H9 (cell line): ENCODE measurements at regions not wholly inside any gene's neighbourhood (a gene's known extent, or its start where the extent isn't known, plus 50 kb on each side); places are given as distances from the start of the nearest gene placed in this dataset.

Experiments
- DNase-seq: peaks from one replicate; pipeline ENCODE4 v3.0.0-alpha.2; 2017
- H2AFZ ChIP-seq: one replicate; pipeline ENCODE4 v1.6.1; 2013; ENCODE audit warnings: mild to moderate bottlenecking, low read length, control low read depth, moderate library complexity
- H2AK5ac ChIP-seq: 2 replicates; pipeline ENCODE4 v1.6.1; 2013; ENCODE audit warnings: low read length, control low read depth, mixed read lengths; ENCODE audit not compliant: insufficient read length
- H2BK120ac ChIP-seq: one replicate; pipeline ENCODE4 v1.6.1; 2013; ENCODE audit warnings: low read depth, mild to moderate bottlenecking, low read length, control low read depth, inconsistent platforms; ENCODE audit not compliant: poor library complexity, severe bottlenecking
- H2BK12ac ChIP-seq: 2 replicates; pipeline ENCODE4 v1.6.1; 2013; ENCODE audit warnings: low read length, control low read depth, mixed read lengths, low read depth; ENCODE audit not compliant: insufficient read length
- H2BK15ac ChIP-seq: 2 replicates; pipeline ENCODE4 v1.6.1; 2013; ENCODE audit warnings: low read depth, low read length, control low read depth
- H2BK20ac ChIP-seq: one replicate; pipeline ENCODE4 v1.6.1; 2013; ENCODE audit warnings: low read depth, mild to moderate bottlenecking, low read length, control low read depth, inconsistent platforms; ENCODE audit not compliant: poor library complexity, severe bottlenecking
- H2BK5ac ChIP-seq: 2 replicates; pipeline ENCODE4 v1.6.1; 2013; ENCODE audit warnings: low read length, control low read depth, mixed read lengths; ENCODE audit not compliant: insufficient read length
- H3K14ac ChIP-seq: 2 replicates; pipeline ENCODE4 v1.6.1; 2013; ENCODE audit warnings: low read length, control low read depth; ENCODE audit not compliant: insufficient read depth
- H3K18ac ChIP-seq: 2 replicates; pipeline ENCODE4 v1.6.1; 2013; ENCODE audit warnings: low read depth, mild to moderate bottlenecking, mixed read lengths, low read length, control low read depth; ENCODE audit not compliant: insufficient read length
- H3K23ac ChIP-seq: 2 replicates; pipeline ENCODE4 v1.6.1; 2013; ENCODE audit warnings: low read length, control low read depth, mixed read lengths, low read depth; ENCODE audit not compliant: insufficient read length
- H3K23me2 ChIP-seq: 2 replicates; pipeline ENCODE4 v1.6.1; 2013; ENCODE audit warnings: low read depth, mild to moderate bottlenecking, mixed read lengths, low read length, control low read depth; ENCODE audit not compliant: insufficient read length, poor library complexity, severe bottlenecking
- H3K27ac ChIP-seq: 2 replicates; pipeline ENCODE4 v1.5.1; 2013; ENCODE audit warnings: low read length, control low read depth, mixed read lengths, low read depth; ENCODE audit not compliant: insufficient read length
- H3K27me3 ChIP-seq: 2 replicates; pipeline ENCODE4 v1.6.1; 2013; ENCODE audit warnings: low read length, control low read depth, inconsistent platforms; ENCODE audit not compliant: insufficient read depth
- H3K4ac ChIP-seq: 2 replicates; pipeline ENCODE4 v1.6.1; 2013; ENCODE audit warnings: low read depth, mild to moderate bottlenecking, control low read depth, inconsistent platforms, low read length, moderate library complexity
- H3K4me1 ChIP-seq: 2 replicates; pipeline ENCODE4 v1.6.1; 2013; ENCODE audit warnings: low read length, control low read depth, inconsistent platforms; ENCODE audit not compliant: insufficient read depth
- H3K4me2 ChIP-seq: 2 replicates; pipeline ENCODE4 v1.6.1; 2013; ENCODE audit warnings: low read length, control low read depth, mixed read lengths; ENCODE audit not compliant: insufficient read length, insufficient read depth
- H3K56ac ChIP-seq: 2 replicates; pipeline ENCODE4 v1.6.1; 2013; ENCODE audit warnings: low read depth, mild to moderate bottlenecking, mixed read lengths, low read length, control low read depth; ENCODE audit not compliant: insufficient read length
- H3K79me1 ChIP-seq: 2 replicates; pipeline ENCODE4 v1.6.1; 2013; ENCODE audit warnings: low read depth, mild to moderate bottlenecking, moderate library complexity, low read length, control low read depth, inconsistent platforms; ENCODE audit not compliant: insufficient read depth, poor library complexity, severe bottlenecking
- H3K79me2 ChIP-seq: 2 replicates; pipeline ENCODE4 v1.6.1; 2013; ENCODE audit warnings: low read length, control low read depth, inconsistent platforms; ENCODE audit not compliant: insufficient read depth
- H3K9ac ChIP-seq: 2 replicates; pipeline ENCODE4 v1.6.1; 2013; ENCODE audit warnings: low read length, control low read depth, mixed read lengths; ENCODE audit not compliant: insufficient read length; ENCODE audit errors: extremely low read depth
- H3K9me3 ChIP-seq: one replicate; pipeline ENCODE4 v1.6.1; 2013; ENCODE audit warnings: low read depth, low read length, inconsistent platforms; ENCODE audit not compliant: control insufficient read depth
- H3T11ph ChIP-seq: one replicate; pipeline ENCODE4 v1.6.1; 2013; ENCODE audit warnings: mild to moderate bottlenecking, low read length, control low read depth, inconsistent platforms
- H4K20me1 ChIP-seq: one replicate; pipeline ENCODE4 v1.6.1; 2013; ENCODE audit not compliant: control insufficient read depth, insufficient read length, insufficient read depth
- H4K5ac ChIP-seq: 2 replicates; pipeline ENCODE4 v1.6.1; 2013; ENCODE audit warnings: low read depth, mild to moderate bottlenecking, mixed read lengths, low read length, control low read depth; ENCODE audit not compliant: insufficient read length
- H4K8ac ChIP-seq: replicated peaks from 2 replicates; pipeline ENCODE4 v1.6.1; 2013; ENCODE audit warnings: low read length, control low read depth, mixed read lengths, low read depth; ENCODE audit not compliant: insufficient read length
- H4K91ac ChIP-seq: 2 replicates; pipeline ENCODE4 v1.6.1; 2013; ENCODE audit warnings: low read depth, mild to moderate bottlenecking, moderate library complexity, mixed read lengths, low read length, control low read depth; ENCODE audit not compliant: insufficient read length
- H3K27ac Mint-ChIP-seq, 3 experiments: 2 replicates in 2 of 3; 3 replicates in 1 of 3; pipeline ENCODE4 v1.8.0; 2020 to 2021; ENCODE audit warnings: mixed read lengths in 3 of 3, mild to moderate bottlenecking in 1 of 3, moderate library complexity in 1 of 3
- H3K27me3 Mint-ChIP-seq: 2 replicates; pipeline ENCODE4 v1.8.0; 2021; ENCODE audit warnings: low read depth, mild to moderate bottlenecking, moderate library complexity, mixed read lengths
- H3K36me3 Mint-ChIP-seq, 3 experiments: 2 replicates in 2 of 3; 3 replicates in 1 of 3; pipeline ENCODE4 v1.8.0; 2020 to 2021; ENCODE audit warnings: low read depth in 3 of 3, mixed read lengths in 3 of 3; ENCODE audit not compliant: insufficient read depth in 1 of 3
- H3K4me1 Mint-ChIP-seq, 2 experiments: 2 replicates each; pipeline ENCODE4 v1.8.0; 2020; ENCODE audit warnings: mixed read lengths in 2 of 2
- H3K4me3 Mint-ChIP-seq, 2 experiments: 2 replicates in 1 of 2; 3 replicates in 1 of 2; pipeline ENCODE4 v1.8.0; 2020 to 2021; ENCODE audit warnings: mild to moderate bottlenecking in 2 of 2, mixed read lengths in 2 of 2, moderate library complexity in 1 of 2
- H3K9me3 Mint-ChIP-seq, 2 experiments: 2 replicates in 1 of 2; 3 replicates in 1 of 2; pipeline ENCODE4 v1.8.0; 2020; ENCODE audit warnings: mild to moderate bottlenecking in 2 of 2, mixed read lengths in 2 of 2, moderate library complexity in 1 of 2
- CTCF ChIP-seq: fragments of 200-600 bp; sonication (generic); conservative IDR thresholded peaks from 3 replicates; pipeline ENCODE4 v1.8.0; 2021; ENCODE audit warnings: antibody characterized with exemption, mild to moderate bottlenecking
- WGBS: extraction: QIAGEN DNeasy Blood & Tissue Kit; methylation state at CpG from one replicate; pipeline ENCODE4 v1.1.7; 2013; ENCODE audit warnings: missing lambda C conversion rate, low lambda C conversion rate, mixed read lengths; ENCODE audit not compliant: insufficient read length; ENCODE audit errors: extremely low coverage; 5-methylcytosine and 5-hydroxymethylcytosine counted together

DNA sequence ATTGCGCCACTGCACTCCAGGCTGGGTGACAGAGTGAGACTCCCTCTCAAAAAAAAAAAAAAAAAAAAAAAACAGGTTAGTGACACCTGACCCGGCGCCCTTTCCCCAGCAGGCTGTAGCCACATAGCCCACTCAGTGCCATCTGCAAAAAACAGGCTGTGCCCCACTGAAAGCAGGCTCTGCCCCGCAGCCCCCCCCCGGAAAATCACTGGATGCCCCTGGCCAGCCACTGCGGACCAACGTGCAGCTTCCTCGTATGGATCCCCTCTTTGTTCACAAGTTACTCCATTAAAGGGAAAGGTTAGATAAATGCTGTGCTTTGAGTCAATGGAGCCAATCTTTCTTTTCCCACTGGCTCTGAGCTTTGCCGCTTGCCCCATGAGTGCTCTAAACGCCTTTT is 660.3 kb downstream of the TBC1D22A start:
- Histone ChIP-seq H3K23ac (no peak overlapping the region), H2BK12ac (no peak overlapping the region), H4K8ac (no peak overlapping the region), H2BK15ac (no peak overlapping the region), H3K23me2 (no peaks in the 10 kb centered on the region), H3K79me2 (no peaks in the 10 kb centered on the region), H3K79me1 (no peaks in the 10 kb centered on the region), H4K91ac (no peak overlapping the region), H3K27me3 (no peaks in the 10 kb centered on the region), H2BK20ac (no peak overlapping the region), H2AFZ (no peak overlapping the region), H3K56ac (no peak overlapping the region), H2AK5ac (no peak overlapping the region), H3K9ac (no peak overlapping the region), H3K4ac (no peak overlapping the region), H4K5ac (no peak overlapping the region), H3K27ac (no peak overlapping the region), H4K20me1 (no peaks in the 10 kb centered on the region), H3K18ac (no peak overlapping the region), H3T11ph (no peak overlapping the region), H2BK120ac (no peak overlapping the region), H3K9me3 (peaks cover 93% of the 10 kb centered on the region), H3K4me2 (no peak overlapping the region), H3K14ac (no peak overlapping the region), H3K4me1 (no peaks in the 10 kb centered on the region), H2BK5ac (no peak overlapping the region)
- Mint-ChIP-seq H3K4me3 (no peak overlapping the region), H3K9me3 (peaks cover 90 to 97% of the 10 kb centered on the region in 2 experiments), H3K27me3 (peaks cover 2% of the 10 kb centered on the region), H3K27ac (no peak overlapping the region), H3K4me1 (no peaks in the 10 kb centered on the region), H3K36me3 (peaks cover 4 to 48% (median 16%) of the 10 kb centered on the region in 3 experiments; a peak in 6 of 7 replicates)
- DNase-seq, result no peak
- TF ChIP-seq CTCF, result no peak
- WGBS, result no CpG with 5 or more reads among the region's 10 CpGs
